ENCODE measurements at regions not wholly inside any gene's neighbourhood (a gene's known extent, or its start where the extent isn't known, plus 50 kb on each side); places are given as distances from the start of the nearest gene placed in this dataset.

GRCh38 chr13:111518161-111518792 lies 197.8 kb downstream of the TEX29 start:
- Histone ChIP-seq H3K27me3 (peaks cover 23% of the 10 kb centered on the region), H3K27ac (no peak overlapping the region), H3K9me3 (no peaks in the 10 kb centered on the region), H3K4me1 (ENCODE audit: control insufficient read depth in 1 of 2, insufficient read depth in 1 of 2, low read depth in 1 of 2, low read length in 1 of 2) (no peaks in the 10 kb centered on the region), H3K36me3 (no peaks in the 10 kb centered on the region), H3K4me3 (ENCODE audit: low read depth in 1 of 2, low read length in 1 of 2) (no peak overlapping the region)
- TF ChIP-seq CTCF (IDR thresholded peaks at IDR 0.05) = no peak

GRCh38 chr13:111519041-111519440 lies 198.6 kb downstream of the TEX29 start:
- TF ChIP-seq CTCF (IDR thresholded peaks at IDR 0.05) = no peak
- Histone ChIP-seq H3K9me3 (no peaks in the 10 kb centered on the region), H3K36me3 (no peaks in the 10 kb centered on the region), H3K4me1 (ENCODE audit: control insufficient read depth in 1 of 2, insufficient read depth in 1 of 2, low read depth in 1 of 2, low read length in 1 of 2) (no peaks in the 10 kb centered on the region), H3K4me3 (ENCODE audit: low read depth in 1 of 2, low read length in 1 of 2) (no peak overlapping the region), H3K27me3 (peaks cover 23% of the 10 kb centered on the region), H3K27ac (no peak overlapping the region)

- H3K36me3 ChIP-seq = no peaks in the 10 kb centered on the region
- no peaks in the 10 kb centered on the region for H3K9me3 ChIP-seq
- H3K4me3 ChIP-seq (ENCODE audit: low read depth in 1 of 2, low read length in 1 of 2) = no peak overlapping the region
- H3K4me1 ChIP-seq (ENCODE audit: control insufficient read depth in 1 of 2, insufficient read depth in 1 of 2, low read depth in 1 of 2, low read length in 1 of 2) = no peaks in the 10 kb centered on the region
- H3K27me3 ChIP-seq = peaks cover 23% of the 10 kb centered on the region
- no peak overlapping the region for H3K27ac ChIP-seq
- no peak for TF ChIP-seq CTCF (IDR thresholded peaks at IDR 0.05)
Measured at GRCh38 chr13:111519490-111520170, 199.2 kb downstream of the TEX29 start.

GRCh38 chr13:111521030-111521429 lies 200.6 kb downstream of the TEX29 start:
- Histone ChIP-seq H3K4me1 (ENCODE audit: control insufficient read depth in 1 of 2, insufficient read depth in 1 of 2, low read depth in 1 of 2, low read length in 1 of 2) (no peaks in the 10 kb centered on the region), H3K9me3 (no peaks in the 10 kb centered on the region), H3K36me3 (no peaks in the 10 kb centered on the region), H3K4me3 (ENCODE audit: low read depth in 1 of 2, low read length in 1 of 2) (no peak overlapping the region), H3K27me3 (peaks cover 23% of the 10 kb centered on the region), H3K27ac (no peak overlapping the region)
- TF ChIP-seq CTCF (IDR thresholded peaks at IDR 0.05) = no peak

- Histone ChIP-seq H3K27ac (no peak overlapping the region), H3K27me3 (peaks cover 23% of the 10 kb centered on the region), H3K36me3 (no peaks in the 10 kb centered on the region), H3K4me1 (ENCODE audit: control insufficient read depth in 1 of 2, insufficient read depth in 1 of 2, low read depth in 1 of 2, low read length in 1 of 2) (no peaks in the 10 kb centered on the region), H3K9me3 (no peaks in the 10 kb centered on the region), H3K4me3 (ENCODE audit: low read depth in 1 of 2, low read length in 1 of 2) (no peak overlapping the region)
- TF ChIP-seq CTCF (IDR thresholded peaks at IDR 0.05) = no peak
Measured at GRCh38 chr13:111521691-111522229, 201.3 kb downstream of the TEX29 start.
